GM18870 (cell line): ENCODE measurements at regions not wholly inside any gene's neighbourhood (a gene's known extent, or its start where the extent isn't known, plus 50 kb on each side); places are given as distances from the start of the nearest gene placed in this dataset.
"Not testable (repeated sequence)": the region's sequence is repeated elsewhere in the genome, so short reads cannot be mapped to it uniquely, and the experiment has no call there.

ENCODE experiments used
- ATAC-seq: cut with Tn5 transposase; IDR thresholded peaks from one replicate; pipeline ENCODE4 v1.9.1; 2021; ENCODE audit warnings: moderate library complexity; ENCODE audit not compliant: unreplicated experiment

DNA sequence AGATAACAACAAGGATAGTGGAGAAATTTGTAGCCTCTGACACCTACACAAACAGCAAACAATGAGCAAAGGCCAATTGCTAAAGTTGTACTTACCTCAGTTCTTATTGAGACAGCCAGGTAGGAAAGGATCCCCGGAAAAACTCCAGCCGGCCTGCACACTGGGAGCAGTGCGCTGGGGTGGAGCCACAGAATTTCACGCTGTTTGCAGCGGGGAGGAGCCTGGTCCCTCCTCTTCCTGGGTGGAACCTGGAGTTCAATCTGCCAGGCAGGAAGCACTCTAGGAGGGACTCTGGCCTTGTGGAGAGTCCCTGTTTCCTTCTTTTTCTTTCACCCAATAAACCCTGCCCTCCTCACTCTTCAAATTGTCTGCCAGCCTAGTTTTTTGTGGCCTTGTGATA lies 382.6 kb upstream of the TGIF2LX start:
- not testable (repeated sequence) for ATAC-seq

GRCh38 chrX:89557146-89557545 lies 364.6 kb upstream of the TGIF2LX start:
- ATAC-seq: not testable (repeated sequence)

GRCh38 chrX:89562079-89562478 lies 359.6 kb upstream of the TGIF2LX start:
- not testable (repeated sequence) for ATAC-seq

- not testable (repeated sequence) for ATAC-seq
Measured at GRCh38 chrX:89563107-89563506, 358.6 kb upstream of the TGIF2LX start.

DNA sequence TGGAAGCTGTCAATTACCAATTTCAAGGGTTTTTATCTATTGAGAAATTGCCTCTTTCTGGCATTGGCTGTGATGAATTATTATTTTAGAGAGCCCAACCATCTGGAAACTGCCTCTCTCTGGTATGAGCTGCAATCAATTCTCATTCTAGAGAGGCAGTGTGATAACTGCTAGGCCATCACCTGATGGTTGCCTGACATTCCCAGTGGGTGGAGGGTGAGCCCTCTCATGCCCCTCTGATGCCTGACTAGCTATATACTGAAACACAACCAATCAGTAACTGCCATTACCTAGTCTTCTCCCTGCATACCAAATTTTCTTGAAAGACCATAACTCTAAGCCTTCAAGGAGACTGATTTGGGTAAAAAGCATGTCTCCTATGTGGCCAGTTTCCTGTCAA lies 353.9 kb upstream of the TGIF2LX start:
- ATAC-seq: not testable (repeated sequence)

DNA sequence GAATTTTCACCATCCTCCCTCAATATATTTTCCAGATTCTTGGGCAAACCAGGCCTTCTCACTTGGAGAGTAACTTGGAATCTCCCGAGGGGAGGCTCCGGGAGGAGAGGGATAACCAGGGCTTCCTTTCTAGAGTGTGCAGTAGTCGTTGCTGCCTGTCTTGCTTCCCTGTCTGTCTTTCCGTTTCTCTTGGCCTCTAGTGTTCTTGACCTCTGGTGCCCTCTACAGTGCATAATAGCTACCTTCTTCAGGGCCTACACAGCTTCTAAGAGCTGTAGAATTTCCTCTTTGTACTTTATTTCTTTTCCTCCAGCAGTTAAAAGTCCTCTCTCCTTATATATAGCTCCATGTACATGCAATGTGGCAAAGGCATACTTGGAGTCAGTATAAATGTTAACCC lies 339.8 kb upstream of the TGIF2LX start:
- not testable (repeated sequence) for ATAC-seq

GRCh38 chrX:89631858-89632257 lies 289.9 kb upstream of the TGIF2LX start:
- not testable (repeated sequence) for ATAC-seq

- ATAC-seq: not testable (repeated sequence)
Measured at GRCh38 chrX:89635887-89636286, 285.8 kb upstream of the TGIF2LX start.

GRCh38 chrX:89658662-89659061 lies 263.0 kb upstream of the TGIF2LX start:
- ATAC-seq: not testable (repeated sequence)

DNA sequence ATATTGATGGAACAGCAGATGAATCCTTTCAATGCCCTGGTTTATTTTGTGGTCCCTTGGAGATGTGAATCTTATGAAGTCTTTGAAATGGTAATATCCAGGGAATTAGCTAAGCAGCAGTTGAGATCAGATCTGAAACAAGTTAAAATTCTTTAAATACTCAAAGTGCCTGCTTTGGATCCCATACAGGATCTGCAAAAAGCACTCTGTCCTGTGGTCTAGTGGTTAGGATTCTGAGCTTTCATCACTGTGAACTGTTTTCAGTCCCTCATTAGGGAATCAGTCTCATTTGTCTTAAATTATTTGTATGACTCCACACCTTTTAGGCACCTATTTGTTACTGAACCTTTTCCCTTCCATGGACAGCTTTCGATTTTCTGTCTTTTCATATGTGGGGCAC lies 215.2 kb upstream of the TGIF2LX start:
- ATAC-seq: not testable (repeated sequence)

- ATAC-seq: not testable (repeated sequence)
Measured at GRCh38 chrX:89707363-89707927, 214.3 kb upstream of the TGIF2LX start.

GRCh38 chrX:89734367-89734766 lies 187.3 kb upstream of the TGIF2LX start:
- ATAC-seq: not testable (repeated sequence)

DNA sequence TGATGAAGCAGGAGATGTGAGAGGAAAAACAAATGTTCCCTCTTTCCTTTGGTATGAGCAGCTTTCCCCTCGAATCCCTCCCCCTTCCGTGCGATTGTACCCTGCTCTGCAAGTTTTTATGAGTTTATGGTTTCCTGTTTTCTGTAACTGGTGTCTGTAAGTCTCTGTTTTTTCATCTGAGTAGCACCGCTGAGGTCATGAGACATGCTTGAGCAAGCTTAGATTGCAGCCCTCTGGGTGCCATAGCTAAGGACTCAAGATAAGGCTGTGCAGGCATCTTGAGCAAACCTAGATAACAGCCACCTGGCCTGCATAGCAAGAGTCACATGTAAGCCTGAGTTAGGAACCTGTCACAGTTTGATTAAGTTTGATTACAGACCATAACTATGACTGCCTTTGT lies 165.2 kb upstream of the TGIF2LX start:
- ATAC-seq: not testable (repeated sequence)

- ATAC-seq: not testable (repeated sequence)
Measured at GRCh38 chrX:89757767-89758166, 163.9 kb upstream of the TGIF2LX start.

- not testable (repeated sequence) for ATAC-seq
Measured at GRCh38 chrX:89759076-89759685, 162.5 kb upstream of the TGIF2LX start.

- not testable (repeated sequence) for ATAC-seq
Measured at GRCh38 chrX:89771639-89772038, 150.1 kb upstream of the TGIF2LX start.

GRCh38 chrX:89811440-89811839 lies 110.3 kb upstream of the TGIF2LX start:
- not testable (repeated sequence) for ATAC-seq

DNA sequence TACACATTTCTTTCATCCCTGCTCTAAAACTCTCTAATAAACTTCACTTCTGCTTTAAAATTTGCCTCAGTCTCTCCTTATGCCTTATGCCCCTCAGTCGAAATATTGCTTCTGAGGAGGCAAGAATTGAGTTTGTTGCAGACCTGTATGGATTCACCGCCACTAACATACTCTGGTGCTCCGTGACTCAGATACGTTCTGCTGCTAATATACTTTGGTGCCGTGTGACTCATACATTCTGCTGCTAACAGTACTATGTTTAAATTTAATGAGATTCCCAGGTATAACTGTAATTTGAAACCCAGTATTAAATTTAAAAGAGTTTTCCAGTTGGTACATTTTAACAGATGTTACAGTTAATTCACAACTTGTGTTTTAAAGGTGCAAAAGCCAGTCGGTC lies 82.0 kb upstream of the TGIF2LX start:
- not testable (repeated sequence) for ATAC-seq

DNA sequence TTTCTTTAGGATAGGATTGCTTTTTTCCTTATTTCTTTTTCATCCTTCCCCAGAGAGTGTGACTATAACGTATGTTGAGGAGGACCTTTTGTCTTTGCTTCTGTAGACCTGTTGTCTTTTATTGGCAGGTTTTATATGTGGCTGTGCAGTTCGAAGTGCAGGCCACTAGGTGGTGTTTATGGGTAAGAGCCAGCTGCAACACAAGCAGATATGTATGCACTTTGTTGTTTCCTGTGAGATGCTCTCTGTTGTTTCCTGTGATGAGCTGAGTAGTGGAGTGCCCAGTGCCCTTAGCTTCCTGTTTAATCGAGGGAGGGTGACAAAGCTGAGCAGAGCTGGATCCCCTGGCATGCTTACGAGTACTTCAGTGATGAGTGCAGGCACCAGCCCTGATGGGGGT lies 50.0 kb upstream of the TGIF2LX start:
- peak; percentile 89 for ATAC-seq
